T-cell (primary cell): ENCODE measurements at regions not wholly inside any gene's neighbourhood (a gene's known extent, or its start where the extent isn't known, plus 50 kb on each side); places are given as distances from the start of the nearest gene placed in this dataset.

Source experiments
- ATAC-seq, 4 experiments: fragments of 200-7000 bp in 3 of 4; fragments of 150-1000 bp in 1 of 4; cut with Tn5 transposase; replicated peaks in 1 of 4; 1 replicate in 3 of 4; 2 replicates in 1 of 4; pipeline ENCODE4 v1.10.0; 2021; ENCODE audit warnings: moderate library complexity in 3 of 4, mild to moderate bottlenecking in 2 of 4, moderate number of reproducible peaks in 1 of 4
- CTCF ChIA-PET, 2 donors: fragments of 300-600 bp; sonication (Branson Sonifier 250); formaldehyde crosslinking; loops; one replicate each; lab custom pipeline; 2022; ENCODE audit warnings: antibody characterized with exemption in 2 of 2; lab: Charles Lee
- POLR2A ChIA-PET, 2 donors: fragments of 300-600 bp; sonication (Branson Sonifier 250); formaldehyde crosslinking; loops; one replicate each; lab custom pipeline; 2022; ENCODE audit warnings: antibody characterized with exemption in 2 of 2; lab: Charles Lee
- DNase-seq, 35 experiments: peaks; one replicate each; pipeline versions ENCODE4 v3.0.0 to v3.0.0-alpha.2; 2013 to 2023
- H3K27ac ChIP-seq: one replicate; pipeline ENCODE4 v1.5.1; 2013; ENCODE audit warnings: low read length
- H3K27me3 ChIP-seq, 2 experiments: replicated peaks in 1 of 2; 1 replicate in 1 of 2; 2 replicates in 1 of 2; pipeline versions ENCODE4 v1.6.1 to v1.7.0; 2013; ENCODE audit warnings: low read length in 1 of 2, mixed read lengths in 1 of 2; ENCODE audit not compliant: control insufficient read depth in 2 of 2, insufficient read depth in 2 of 2; ENCODE audit errors: extremely low read depth in 1 of 2
- H3K36me3 ChIP-seq, 2 donors: 1 replicate in 1 of 2; 2 replicates in 1 of 2; pipeline versions ENCODE4 v1.6.1 to v1.7.0; 2013; ENCODE audit warnings: low read length in 1 of 2; ENCODE audit not compliant: control insufficient read depth in 2 of 2, insufficient read depth in 1 of 2; ENCODE audit errors: extremely low read depth in 1 of 2
- H3K4me1 ChIP-seq, 2 experiments: 1 replicate in 1 of 2; 2 replicates in 1 of 2; pipeline versions ENCODE4 v1.6.1 to v1.7.0; 2013; ENCODE audit warnings: low read length in 2 of 2, mixed read lengths in 1 of 2; ENCODE audit not compliant: insufficient read depth in 2 of 2, control insufficient read depth in 1 of 2; ENCODE audit errors: extremely low read depth in 1 of 2
- H3K4me3 ChIP-seq, 2 donors: 1 replicate in 1 of 2; 2 replicates in 1 of 2; pipeline versions ENCODE4 v1.5.1 to v1.7.0; 2013; ENCODE audit warnings: mild to moderate bottlenecking in 2 of 2, low read length in 1 of 2, moderate library complexity in 1 of 2; ENCODE audit not compliant: control insufficient read depth in 1 of 2; ENCODE audit errors: extremely low read depth in 1 of 2
- H3K9me3 ChIP-seq: 2 replicates; pipeline ENCODE4 v1.7.0; 2013
- H3K27ac Mint-ChIP-seq, 2 donors: one replicate each; pipeline ENCODE4 v1.8.0; 2020 to 2021; ENCODE audit warnings: mild to moderate bottlenecking in 2 of 2, mixed read lengths in 2 of 2
- H3K27me3 Mint-ChIP-seq, 2 donors: one replicate each; pipeline ENCODE4 v1.8.0; 2021 to 2022; ENCODE audit warnings: mixed read lengths in 2 of 2
- H3K36me3 Mint-ChIP-seq: one replicate; pipeline ENCODE4 v1.8.0; 2021; ENCODE audit warnings: mixed read lengths
- H3K4me1 Mint-ChIP-seq, 3 donors: one replicate each; pipeline ENCODE4 v1.8.0; 2020 to 2022; ENCODE audit warnings: mixed read lengths in 3 of 3, mild to moderate bottlenecking in 1 of 3
- H3K4me3 Mint-ChIP-seq, 3 donors: one replicate each; pipeline ENCODE4 v1.8.0; 2020 to 2022; ENCODE audit warnings: mild to moderate bottlenecking in 3 of 3, mixed read lengths in 3 of 3, moderate library complexity in 3 of 3
- H3K9me3 Mint-ChIP-seq, 3 donors: one replicate each; pipeline ENCODE4 v1.8.0; 2020 to 2022; ENCODE audit warnings: mixed read lengths in 3 of 3
- WGBS: methylation state at CpG from one replicate; pipeline ENCODE4 v1.1.5; 2013; ENCODE audit warnings: missing lambda C conversion rate; ENCODE audit not compliant: insufficient coverage; 5-methylcytosine and 5-hydroxymethylcytosine counted together

- H3K9me3 Mint-ChIP-seq: peaks cover 0 to 4% (median 0%) of the 10 kb centered on the region in 3 donors
These were observed 285.1 kb downstream of the SLC4A3 start for GRCh38 chr2:219912491-219912921.

GRCh38 chr2:219914577-219914976 lies 287.1 kb downstream of the SLC4A3 start:
- WGBS: 83% methylated on average over 5 of the region's 5 CpGs

More at GRCh38 chr2:219912491-219912921, 285.1 kb downstream of the SLC4A3 start:
- 68% methylated on average over 3 of the region's 7 CpGs for WGBS
- Histone ChIP-seq H3K27ac (no peak overlapping the region), H3K27me3 (no peaks in the 10 kb centered on the region), H3K4me1 (no peaks in the 10 kb centered on the region), H3K9me3 (no peaks in the 10 kb centered on the region), H3K36me3 (no peaks in the 10 kb centered on the region), H3K4me3 (no peak overlapping the region)
- DNase-seq: no peak
- ChIA-PET POLR2A (no interaction called here), CTCF (no interaction called here)
- no peak for ATAC-seq
- Mint-ChIP-seq H3K4me1 (no peaks in the 10 kb centered on the region), H3K36me3 (no peaks in the 10 kb centered on the region), H3K27me3 (peaks cover 0 to 4% of the 10 kb centered on the region in 2 donors), H3K4me3 (no peak overlapping the region), H3K27ac (no peak overlapping the region)

GRCh38 chr2:219916281-219916680 lies 288.9 kb downstream of the SLC4A3 start:
- no peaks in the 10 kb centered on the region for H3K9me3 Mint-ChIP-seq
- ChIA-PET CTCF (no interaction called here), POLR2A (interaction anchor here in 1 of 2 donors (0.6 kb wide), 1 partner anchor 10 kb away, joined by 3 read pairs; no protein-coding TSS in a partner anchor)
- Histone ChIP-seq H3K36me3 (no peaks in the 10 kb centered on the region), H3K27ac (no peak overlapping the region), H3K27me3 (no peaks in the 10 kb centered on the region), H3K9me3 (no peaks in the 10 kb centered on the region), H3K4me1 (no peaks in the 10 kb centered on the region), H3K4me3 (no peak overlapping the region)
- ATAC-seq (no peak), DNase-seq (no peak)
- H3K4me1 Mint-ChIP-seq: no peaks in the 10 kb centered on the region
- 89% methylated on average over 4 of the region's 6 CpGs for WGBS
- no peak overlapping the region for H3K4me3 Mint-ChIP-seq
- H3K36me3 Mint-ChIP-seq: no peaks in the 10 kb centered on the region
- H3K27me3 Mint-ChIP-seq: peaks cover 0 to 4% of the 10 kb centered on the region in 2 donors
- no peak overlapping the region for H3K27ac Mint-ChIP-seq

More at GRCh38 chr2:219914577-219914976, 287.1 kb downstream of the SLC4A3 start:
- H3K36me3 ChIP-seq: no peaks in the 10 kb centered on the region
- Mint-ChIP-seq H3K36me3 (no peaks in the 10 kb centered on the region), H3K9me3 (no peaks in the 10 kb centered on the region), H3K4me1 (no peaks in the 10 kb centered on the region), H3K27ac (no peak overlapping the region), H3K27me3 (no peaks in the 10 kb centered on the region), H3K4me3 (no peak overlapping the region)
- H3K9me3 ChIP-seq: no peaks in the 10 kb centered on the region
- ATAC-seq (no peak), DNase-seq (no peak)
- H3K27ac ChIP-seq: no peak overlapping the region
- H3K4me3 ChIP-seq: no peak overlapping the region
- H3K27me3 ChIP-seq: no peaks in the 10 kb centered on the region
- no peaks in the 10 kb centered on the region for H3K4me1 ChIP-seq
- POLR2A ChIA-PET: no interaction called here
- CTCF ChIA-PET: no interaction called here

- no peaks in the 10 kb centered on the region for H3K36me3 Mint-ChIP-seq
- ATAC-seq: no peak
- ChIA-PET POLR2A (interaction anchor here in 1 of 2 donors (0.6 kb wide), 1 partner anchor 9 kb away, joined by 3 read pairs; no protein-coding TSS in a partner anchor), CTCF (no interaction called here)
- no CpG with 5 or more reads among the region's 3 CpGs for WGBS
- no peaks in the 10 kb centered on the region for H3K9me3 ChIP-seq
- no peaks in the 10 kb centered on the region for H3K4me1 ChIP-seq
- H3K36me3 ChIP-seq: no peaks in the 10 kb centered on the region
- no peak overlapping the region for H3K4me3 Mint-ChIP-seq
- H3K9me3 Mint-ChIP-seq: no peaks in the 10 kb centered on the region
- no peak overlapping the region for H3K27ac Mint-ChIP-seq
- no peaks in the 10 kb centered on the region for H3K27me3 ChIP-seq
- no peaks in the 10 kb centered on the region for H3K4me1 Mint-ChIP-seq
- no peak for DNase-seq
- H3K27me3 Mint-ChIP-seq: peaks cover 0 to 4% of the 10 kb centered on the region in 2 donors
- no peak overlapping the region for H3K4me3 ChIP-seq
- no peak overlapping the region for H3K27ac ChIP-seq
These were observed 289.5 kb downstream of the SLC4A3 start for GRCh38 chr2:219916726-219917440.

GRCh38 chr2:219918254-219918653 lies 290.8 kb downstream of the SLC4A3 start:
- H3K9me3 ChIP-seq: no peaks in the 10 kb centered on the region
- ChIA-PET POLR2A (no interaction called here), CTCF (no interaction called here)
- Mint-ChIP-seq H3K9me3 (no peaks in the 10 kb centered on the region), H3K27ac (no peak overlapping the region), H3K27me3 (peaks cover 0 to 4% of the 10 kb centered on the region in 2 donors), H3K4me1 (no peaks in the 10 kb centered on the region), H3K36me3 (no peaks in the 10 kb centered on the region), H3K4me3 (no peak overlapping the region)
- DNase-seq: no peak
- H3K36me3 ChIP-seq: no peaks in the 10 kb centered on the region
- H3K4me3 ChIP-seq: no peak overlapping the region
- H3K4me1 ChIP-seq: no peaks in the 10 kb centered on the region
- no peaks in the 10 kb centered on the region for H3K27me3 ChIP-seq
- WGBS: 40% methylated on average over 1 of the region's 3 CpGs
- no peak overlapping the region for H3K27ac ChIP-seq
- no peak for ATAC-seq

- ATAC-seq: no peak
- Mint-ChIP-seq H3K4me3 (no peak overlapping the region), H3K4me1 (no peaks in the 10 kb centered on the region), H3K27me3 (peaks cover 0 to 4% of the 10 kb centered on the region in 2 donors), H3K27ac (no peak overlapping the region), H3K9me3 (no peaks in the 10 kb centered on the region), H3K36me3 (no peaks in the 10 kb centered on the region)
- Histone ChIP-seq H3K27ac (no peak overlapping the region), H3K9me3 (no peaks in the 10 kb centered on the region), H3K4me3 (no peak overlapping the region), H3K36me3 (no peaks in the 10 kb centered on the region), H3K4me1 (no peaks in the 10 kb centered on the region), H3K27me3 (no peaks in the 10 kb centered on the region)
- 100% methylated on average over 3 of the region's 4 CpGs for WGBS
- DNase-seq: no peak
- ChIA-PET CTCF (no interaction called here), POLR2A (no interaction called here)
These were observed 291.5 kb downstream of the SLC4A3 start for GRCh38 chr2:219918944-219919343.
